IMR-90 (cell line): ENCODE measurements at regions not wholly inside any gene's neighbourhood (a gene's known extent, or its start where the extent isn't known, plus 50 kb on each side); places are given as distances from the start of the nearest gene placed in this dataset.

ENCODE experiments used
- ATAC-seq: fragments of 200-7000 bp; cut with Tn5 transposase; 2 replicates; pipeline ENCODE4 v1.9.1; 2020; ENCODE audit warnings: low read depth, mild to moderate bottlenecking, moderate library complexity
- BruUV-seq: library from RNA; stranded (reverse); fragments of 400-500 nt; replicated peaks from 2 replicates; lab custom pipeline; 2021; lab: Mats Ljungman, UMichigan
- CTCF ChIA-PET: fragments of 300-600 bp; formaldehyde crosslinking; extraction: SDS; loops from one replicate; lab custom pipeline; 2021; ENCODE audit warnings: antibody characterized with exemption; lab: Yijun Ruan, JAX
- POLR2A ChIA-PET: fragments of 300-600 bp; sonication (Branson Sonifier 250); formaldehyde crosslinking; loops from one replicate; lab custom pipeline; 2022; ENCODE audit warnings: antibody characterized with exemption; ENCODE audit not compliant: unreplicated experiment; lab: Charles Lee
- DNase-seq: peaks from one replicate; pipeline ENCODE4 v3.0.0; 2013
- H2AFZ ChIP-seq: replicated peaks from 2 replicates; pipeline ENCODE3; 2013; ENCODE audit warnings: low read length, mild to moderate bottlenecking; ENCODE audit not compliant: poor library complexity
- H2AK5ac ChIP-seq: 2 replicates; pipeline ENCODE4 v1.6.1; 2013; ENCODE audit warnings: low read depth, low read length, inconsistent platforms
- H2AK9ac ChIP-seq: replicated peaks from 2 replicates; pipeline ENCODE3; 2013; ENCODE audit warnings: mild to moderate bottlenecking, low read depth, low read length, moderate library complexity; ENCODE audit not compliant: poor library complexity
- H2BK120ac ChIP-seq: 2 replicates; pipeline ENCODE4 v1.6.1; 2013; ENCODE audit warnings: low read depth, low read length, inconsistent platforms
- H2BK15ac ChIP-seq: 3 replicates; pipeline ENCODE4 v1.6.1; 2013; ENCODE audit warnings: low read depth, low read length, inconsistent platforms
- H2BK20ac ChIP-seq: 2 replicates; pipeline ENCODE4 v1.6.1; 2013; ENCODE audit warnings: low read depth, mild to moderate bottlenecking, inconsistent platforms, low read length, moderate library complexity
- H2BK5ac ChIP-seq: 2 replicates; pipeline ENCODE4 v1.6.1; 2013; ENCODE audit warnings: mild to moderate bottlenecking, low read depth, low read length, inconsistent platforms; ENCODE audit not compliant: poor library complexity, severe bottlenecking
- H3K14ac ChIP-seq: replicated peaks from 2 replicates; pipeline ENCODE4 v1.6.1; 2013; ENCODE audit warnings: low read depth, low read length, inconsistent platforms
- H3K18ac ChIP-seq: 2 replicates; pipeline ENCODE4 v1.6.1; 2013; ENCODE audit warnings: low read depth, low read length, control low read depth
- H3K23ac ChIP-seq: 2 replicates; pipeline ENCODE4 v1.6.1; 2013; ENCODE audit warnings: low read depth, low read length, inconsistent platforms
- H3K27ac ChIP-seq: 2 replicates; pipeline ENCODE4 v1.5.1; 2013; ENCODE audit warnings: mild to moderate bottlenecking, control low read depth, low read length; ENCODE audit not compliant: insufficient read depth
- H3K27me3 ChIP-seq: 2 replicates; pipeline ENCODE4 v1.6.1; 2013; ENCODE audit warnings: low read length; ENCODE audit not compliant: control insufficient read depth, insufficient read depth
- H3K36me3 ChIP-seq: 2 replicates; pipeline ENCODE4 v1.6.1; 2013; ENCODE audit warnings: low read length, mixed read lengths; ENCODE audit not compliant: control insufficient read depth, insufficient read depth
- H3K4ac ChIP-seq: 2 replicates; pipeline ENCODE4 v1.6.1; 2013; ENCODE audit warnings: low read depth, low read length, inconsistent platforms
- H3K4me1 ChIP-seq: 2 replicates; pipeline ENCODE4 v1.6.1; 2013; ENCODE audit warnings: low read length, mixed read lengths; ENCODE audit not compliant: control insufficient read depth, insufficient read depth
- H3K4me2 ChIP-seq: 2 replicates; pipeline ENCODE4 v1.6.1; 2013; ENCODE audit warnings: low read depth, mild to moderate bottlenecking, control low read depth, low read length, moderate library complexity
- H3K4me3 ChIP-seq: 2 replicates; pipeline ENCODE4 v1.5.1; 2013; ENCODE audit warnings: low read depth, mild to moderate bottlenecking, control low read depth, low read length, moderate library complexity; ENCODE audit not compliant: insufficient read depth
- H3K56ac ChIP-seq: 2 replicates; pipeline ENCODE4 v1.6.1; 2013; ENCODE audit warnings: low read length, inconsistent platforms; ENCODE audit not compliant: insufficient read depth; ENCODE audit errors: extremely low read depth
- H3K79me1 ChIP-seq, 2 experiments: 2 replicates each; pipeline ENCODE4 v1.6.1; 2013; ENCODE audit warnings: low read length in 2 of 2, inconsistent platforms in 1 of 2, low read depth in 1 of 2
- H3K9ac ChIP-seq: 2 replicates; pipeline ENCODE4 v1.6.1; 2013; ENCODE audit warnings: low read depth, low read length, control low read depth
- H3K9me1 ChIP-seq: 2 replicates; pipeline ENCODE4 v1.6.1; 2013; ENCODE audit warnings: low read length, inconsistent platforms; ENCODE audit not compliant: insufficient read depth
- H3K9me3 ChIP-seq: 2 replicates; pipeline ENCODE4 v1.6.1; 2013; ENCODE audit warnings: low read length; ENCODE audit not compliant: control insufficient read depth, insufficient read depth
- H4K20me1 ChIP-seq: 2 replicates; pipeline ENCODE4 v1.6.1; 2013; ENCODE audit warnings: low read length, inconsistent platforms; ENCODE audit not compliant: insufficient read depth
- H4K5ac ChIP-seq: 2 replicates; pipeline ENCODE4 v1.6.1; 2013; ENCODE audit warnings: mild to moderate bottlenecking, low read depth, low read length, control low read depth
- H4K8ac ChIP-seq, 2 experiments: 2 replicates each; pipeline ENCODE4 v1.6.1; 2013; ENCODE audit warnings: low read depth in 2 of 2, low read length in 2 of 2, control low read depth in 1 of 2, inconsistent platforms in 1 of 2
- H4K91ac ChIP-seq: 2 replicates; pipeline ENCODE4 v1.6.1; 2013; ENCODE audit warnings: low read depth, low read length, inconsistent platforms; ENCODE audit not compliant: insufficient read depth
- BHLHE40 ChIP-seq: fragments of 150-350 bp; IDR thresholded peaks from 2 replicates; pipeline ENCODE4 v1.6.1; 2016; ENCODE audit warnings: mild to moderate bottlenecking, low read depth, low read length
- NFE2L2 ChIP-seq: fragments of 150-350 bp; IDR thresholded peaks from 2 replicates; pipeline ENCODE4 v1.6.1; 2016; ENCODE audit warnings: low read depth, mild to moderate bottlenecking, low read length
- POLR2A ChIP-seq: IDR thresholded peaks from 2 replicates; pipeline ENCODE4 v1.6.1; 2012; ENCODE audit warnings: mild to moderate bottlenecking, low read depth, low read length
- RAD21 ChIP-seq: IDR thresholded peaks from 2 replicates; pipeline ENCODE4 v1.6.1; 2012; ENCODE audit warnings: low read length, improper control_type of control experiment
- RCOR1 ChIP-seq: IDR thresholded peaks from 2 replicates; pipeline ENCODE4 v1.6.1; 2012; ENCODE audit warnings: mild to moderate bottlenecking, low read length, improper control_type of control experiment; ENCODE audit not compliant: insufficient replicate concordance
- WGBS, 2 experiments: methylation state at CpG; one replicate each; pipeline versions ENCODE4 v1.1.5 to v1.1.7; 2013; ENCODE audit warnings: missing lambda C conversion rate in 2 of 2; ENCODE audit not compliant: insufficient read length in 1 of 2; ENCODE audit errors: extremely low coverage in 2 of 2; 5-methylcytosine and 5-hydroxymethylcytosine counted together
- dilution Hi-C: fragments of 300-500 bp; cut with HindIII; formaldehyde crosslinking; loops from one replicate; pipeline ENCODE4 v1.14.3; 2018; ENCODE audit warnings: low sequenced_read_pairs; ENCODE audit not compliant: unreplicated experiment
- in situ Hi-C: fragments of 300-500 bp; cut with MboI; formaldehyde crosslinking; loops from 3 replicates; pipeline ENCODE4 v1.14.3; 2019; ENCODE audit warnings: low sequenced_read_pairs, inconsistent platforms, mixed read lengths
- intact Hi-C: fragments of 100-400 bp; cut with micrococcal nuclease; formaldehyde crosslinking; loops from 2 replicates; pipeline ENCODE4 v1.10.0; 2022

DNA sequence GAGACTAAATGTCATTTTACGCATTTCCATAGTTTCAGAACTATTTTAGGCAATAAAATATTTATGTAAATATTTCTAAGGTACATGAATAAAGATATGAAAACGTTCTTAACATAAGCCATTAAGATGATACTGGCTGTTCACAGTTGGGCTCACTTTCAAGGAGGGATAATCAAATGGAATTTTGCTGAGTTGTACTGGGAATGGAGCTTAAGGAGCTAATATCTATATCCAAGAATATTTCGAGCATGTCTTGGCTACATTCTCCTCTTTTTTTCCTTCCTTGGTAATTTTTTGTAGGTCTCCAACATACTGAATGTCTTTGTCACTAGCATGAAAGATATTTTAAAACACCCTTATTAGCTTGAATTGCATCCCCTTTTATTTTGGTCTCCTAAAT is 383.4 kb downstream of the RAP2B start:
- no peak for DNase-seq
- Histone ChIP-seq H3K27ac (no peak overlapping the region), H3K79me1 (no peaks in the 10 kb centered on the region), H3K9ac (no peak overlapping the region), H2BK120ac (no peak overlapping the region), H2AK5ac (no peak overlapping the region), H2BK15ac (no peak overlapping the region), H3K9me3 (no peaks in the 10 kb centered on the region), H3K4me1 (no peaks in the 10 kb centered on the region), H3K27me3 (no peaks in the 10 kb centered on the region), H2AK9ac (no peak overlapping the region), H3K4me2 (no peak overlapping the region), H2BK5ac (no peak overlapping the region), H3K14ac (no peak overlapping the region), H4K5ac (no peak overlapping the region), H4K20me1 (no peaks in the 10 kb centered on the region), H3K36me3 (no peaks in the 10 kb centered on the region), H3K23ac (no peak overlapping the region), H4K8ac (no peak overlapping the region), H4K91ac (no peak overlapping the region), H3K4me3 (no peak overlapping the region), H3K56ac (no peak overlapping the region), H2BK20ac (no peak overlapping the region), H3K9me1 (no peaks in the 10 kb centered on the region), H3K4ac (no peak overlapping the region), H3K18ac (no peak overlapping the region), H2AFZ (no peak overlapping the region)
- intact Hi-C loops: no loop called here
- no TSS peak for BruUV-seq
- WGBS, 2 experiments: no CpG with 5 or more reads among the region's 3 CpGs
- dilution Hi-C loops: no loop called here
- ChIA-PET POLR2A (no interaction called here), CTCF (no interaction called here)
- ATAC-seq: no peak
- in situ Hi-C loops: no loop called here
- TF ChIP-seq BHLHE40 (no peak), RAD21 (no peak), NFE2L2 (no peak), POLR2A (no peak), RCOR1 (no peak)
